HCT116 (cell line): ENCODE measurements at regions not wholly inside any gene's neighbourhood (a gene's known extent, or its start where the extent isn't known, plus 50 kb on each side); places are given as distances from the start of the nearest gene placed in this dataset.

Source experiments
- ATAC-seq: fragments of 200-7000 bp; cut with Tn5 transposase; 2 replicates; pipeline ENCODE4 v1.9.1; 2020; ENCODE audit warnings: mild to moderate bottlenecking, moderate library complexity
- BruUV-seq: library from RNA; stranded (reverse); fragments of 400-500 nt; replicated peaks from 2 replicates; lab custom pipeline; 2021; lab: Mats Ljungman, UMichigan
- CTCF ChIA-PET: fragments of 300-600 bp; sonication (Branson Sonifier 250); formaldehyde crosslinking; loops from one replicate; lab custom pipeline; 2021; ENCODE audit warnings: antibody characterized with exemption; lab: Charles Lee
- POLR2A ChIA-PET: fragments of 300-600, 350-600 bp; sonication (Branson Sonifier 250); formaldehyde crosslinking; loops from one replicate; lab custom pipeline; 2021; ENCODE audit warnings: antibody characterized with exemption; lab: Charles Lee
- RAD21 ChIA-PET, 2 experiments: fragments of 300-600 bp; sonication (Branson Sonifier 250); formaldehyde crosslinking; loops; one replicate each; lab custom pipeline; 2023; ENCODE audit warnings: low total read pairs in 2 of 2; ENCODE audit not compliant: uncharacterized antibody in 2 of 2, unreplicated experiment in 2 of 2, low non-redundant PET in 1 of 2; lab: Charles Lee
- DNase-seq: peaks from one replicate; pipeline ENCODE4 v3.0.0-alpha.2; 2010; ENCODE audit warnings: low read depth, low spot score
- H2AFZ ChIP-seq: fragments of 200-600 bp; shearing (Covaris generic), sonication (generic); 2 replicates; pipeline ENCODE4 v1.6.1; 2017; ENCODE audit warnings: low read depth, mixed run types, mixed read lengths, antibody characterized with exemption, low read length; ENCODE audit not compliant: poor library complexity, severe bottlenecking
- H3K27ac ChIP-seq: 2 replicates; pipeline ENCODE4 v1.5.1; 2012; ENCODE audit warnings: low read depth, low read length
- H3K27me3 ChIP-seq: fragments of 200-600 bp; sonication (generic); 2 replicates; pipeline ENCODE4 v1.6.1; 2016; ENCODE audit warnings: mixed run types, low read length, mixed read lengths; ENCODE audit not compliant: insufficient read depth
- H3K36me3 ChIP-seq, 2 experiments: fragments of 200-500 bp in 1 of 2; fragments of 200-600 bp in 1 of 2; sonication (Bioruptor generic) in 1 of 2; sonication (generic) in 1 of 2; 2 replicates each; pipeline versions ENCODE4 v1.5.1 to v1.6.1; 2014 to 2016; ENCODE audit warnings: low read length in 2 of 2, inconsistent platforms in 1 of 2, mixed read lengths in 1 of 2, mixed run types in 1 of 2; ENCODE audit not compliant: insufficient read depth in 2 of 2, control insufficient read depth in 1 of 2
- H3K4me1 ChIP-seq, 2 experiments: fragments of 200-600 bp in 1 of 2; sonication (generic) in 1 of 2; 2 replicates each; pipeline versions ENCODE4 v1.5.1 to v1.6.1; 2012 to 2017; ENCODE audit warnings: low read length in 2 of 2, inconsistent platforms in 1 of 2, mild to moderate bottlenecking in 1 of 2, mixed read lengths in 1 of 2, mixed run types in 1 of 2, moderate library complexity in 1 of 2; ENCODE audit not compliant: insufficient read depth in 2 of 2, control insufficient read depth in 1 of 2
- H3K4me2 ChIP-seq: fragments of 200-600 bp; sonication (generic); 2 replicates; pipeline ENCODE4 v1.6.1; 2017; ENCODE audit warnings: mixed run types, low read length, mixed read lengths
- H3K4me3 ChIP-seq, 2 experiments: fragments of 200-600 bp in 1 of 2; sonication (generic) in 1 of 2; replicated peaks in 1 of 2; 2 replicates each; pipeline ENCODE4 v1.5.1; 2011 to 2016; ENCODE audit warnings: low read length in 2 of 2, control low read depth in 1 of 2, low read depth in 1 of 2, mild to moderate bottlenecking in 1 of 2, mixed read lengths in 1 of 2, mixed run types in 1 of 2
- H3K79me2 ChIP-seq: fragments of 200-600 bp; sonication (generic); 2 replicates; pipeline ENCODE4 v1.6.1; 2017; ENCODE audit warnings: mild to moderate bottlenecking, mixed run types, low read length, moderate library complexity, mixed read lengths; ENCODE audit not compliant: insufficient read depth
- H3K9ac ChIP-seq: fragments of 200-600 bp; sonication (generic); 2 replicates; pipeline ENCODE4 v1.6.1; 2016; ENCODE audit warnings: low read length, mixed read lengths
- H3K9me2 ChIP-seq: fragments of 200-600 bp; sonication (generic), shearing (Covaris generic); 2 replicates; pipeline ENCODE4 v1.6.1; 2017; ENCODE audit warnings: mixed run types, mild to moderate bottlenecking, moderate library complexity; ENCODE audit not compliant: insufficient read depth
- H3K9me3 ChIP-seq, 2 experiments: fragments of 200-500 bp in 1 of 2; fragments of 200-600 bp in 1 of 2; sonication (Bioruptor generic) in 1 of 2; sonication (generic) in 1 of 2; 2 replicates each; pipeline ENCODE4 v1.6.1; 2014 to 2017; ENCODE audit warnings: low read length in 2 of 2, mixed read lengths in 2 of 2, inconsistent platforms in 1 of 2, low read depth in 1 of 2, mild to moderate bottlenecking in 1 of 2, mixed run types in 1 of 2, moderate library complexity in 1 of 2; ENCODE audit not compliant: control insufficient read depth in 1 of 2, insufficient read depth in 1 of 2
- H4K20me1 ChIP-seq: fragments of 200-600 bp; sonication (generic), shearing (Covaris generic); 2 replicates; pipeline ENCODE4 v1.6.1; 2017; ENCODE audit warnings: mixed run types, mild to moderate bottlenecking, moderate library complexity; ENCODE audit not compliant: insufficient read depth
- CBX3 ChIP-seq: IDR thresholded peaks from 2 replicates; pipeline ENCODE4 v1.6.1; 2012; ENCODE audit warnings: low read depth
- CEBPB ChIP-seq: IDR thresholded peaks from 2 replicates; pipeline ENCODE4 v1.6.1; 2012; ENCODE audit warnings: low read depth
- CTCF ChIP-seq, 3 experiments: fragments of 200-600 bp in 1 of 3; sonication (generic) in 1 of 3; IDR thresholded peaks in 2 of 3; conservative IDR thresholded peaks in 1 of 3; 2 replicates each; pipeline ENCODE4 v1.5.1; 2012 to 2017; ENCODE audit warnings: low read depth in 2 of 3, low read length in 2 of 3, antibody characterized with exemption in 1 of 3, borderline replicate concordance in 1 of 3, control low read depth in 1 of 3, mild to moderate bottlenecking in 1 of 3, mixed read lengths in 1 of 3, mixed run types in 1 of 3, moderate library complexity in 1 of 3; ENCODE audit not compliant: insufficient read depth in 1 of 3
- EGR1 ChIP-seq: IDR thresholded peaks from 2 replicates; pipeline ENCODE4 v1.6.1; 2012; ENCODE audit warnings: low read depth
- ELF1 ChIP-seq: IDR thresholded peaks from 2 replicates; pipeline ENCODE4 v1.6.1; 2012; ENCODE audit warnings: low read depth, borderline replicate concordance
- EZH2phosphoT487 ChIP-seq: fragments of 200-600 bp; IDR thresholded peaks from 2 replicates; pipeline ENCODE4 v1.6.1; 2018; ENCODE audit warnings: antibody characterized with exemption, borderline replicate concordance
- FOSL1 ChIP-seq: IDR thresholded peaks from 2 replicates; pipeline ENCODE4 v1.6.1; 2012; ENCODE audit warnings: low read depth
- POLR2AphosphoS5 ChIP-seq: IDR thresholded peaks from 2 replicates; pipeline ENCODE4 v1.6.1; 2011; ENCODE audit warnings: mild to moderate bottlenecking, low read depth, low read length, moderate library complexity
- RAD21 ChIP-seq: IDR thresholded peaks from 2 replicates; pipeline ENCODE4 v1.6.1; 2012; ENCODE audit warnings: low read depth, mild to moderate bottlenecking
- SP1 ChIP-seq: IDR thresholded peaks from 2 replicates; pipeline ENCODE4 v1.6.1; 2012; ENCODE audit warnings: low read depth
- SRF ChIP-seq: IDR thresholded peaks from 2 replicates; pipeline ENCODE4 v1.6.1; 2012; ENCODE audit warnings: low read depth
- TCF7L2 ChIP-seq: IDR thresholded peaks from 2 replicates; pipeline ENCODE4 v1.7.0; 2011; ENCODE audit warnings: borderline replicate concordance, inconsistent platforms; ENCODE audit not compliant: insufficient read depth, insufficient read length; ENCODE audit errors: extremely low read depth
- YY1 ChIP-seq: IDR thresholded peaks from 2 replicates; pipeline ENCODE4 v1.6.1; 2011; ENCODE audit warnings: low read length, low read depth, moderate library complexity, mild to moderate bottlenecking; ENCODE audit not compliant: insufficient replicate concordance; ENCODE audit errors: extremely low read depth
- ZFX ChIP-seq: fragments of 450-650 bp; IDR thresholded peaks from 2 replicates; pipeline ENCODE4 v1.6.1; 2017
- ZNF274 ChIP-seq: fragments of 200-500 bp; sonication (Bioruptor generic); IDR thresholded peaks from 2 replicates; pipeline ENCODE4 v1.6.1; 2014; ENCODE audit warnings: mild to moderate bottlenecking, low read depth, low read length, inconsistent platforms
- intact Hi-C: fragments of 100-400 bp; cut with micrococcal nuclease; formaldehyde crosslinking; loops from 2 replicates; pipeline ENCODE4 v1.10.0; 2022
- TF ChIP-seq, protein P1 (sequence below): IDR thresholded peaks from 2 replicates; pipeline ENCODE4 v1.6.1; 2012; ENCODE audit warnings: low read depth
- TF ChIP-seq, protein P2 (sequence below): IDR thresholded peaks from 2 replicates; pipeline ENCODE4 v1.6.1; 2012
- TF ChIP-seq, protein P3 (sequence below): IDR thresholded peaks from 2 replicates; pipeline ENCODE4 v1.6.1; 2012
- TF ChIP-seq, protein P4 (sequence below): IDR thresholded peaks from 2 replicates; pipeline ENCODE4 v1.6.1; 2011; ENCODE audit warnings: mild to moderate bottlenecking, low read length, moderate library complexity; ENCODE audit not compliant: insufficient replicate concordance; ENCODE audit errors: extremely low read depth

DNA sequence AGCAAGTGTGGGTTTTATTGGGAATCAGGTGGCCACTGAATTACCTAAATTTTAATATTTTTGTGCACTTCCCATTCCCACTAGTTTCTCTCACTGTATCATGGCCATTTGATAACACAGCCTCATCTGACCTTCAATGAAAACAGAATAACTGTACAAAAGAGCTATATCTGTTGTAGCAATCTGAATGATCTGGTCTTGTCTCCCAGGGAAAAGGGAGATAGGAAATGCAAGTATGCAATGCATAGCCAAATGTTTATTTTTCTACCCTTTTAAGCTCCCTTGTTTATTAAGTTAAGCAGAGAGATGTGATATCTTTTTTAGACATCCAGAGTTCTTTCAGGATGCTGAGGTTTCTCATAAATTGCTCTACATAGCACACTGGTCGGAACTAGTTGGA is 288.3 kb upstream of the CLINT1 start:
- POLR2A ChIA-PET = no interaction called here
- DNase-seq = no peak
- no TSS peak for BruUV-seq
- H3K27ac ChIP-seq = no peak overlapping the region
- intact Hi-C loops = no loop called here
- no peak overlapping the region for H3K9ac ChIP-seq
- no peak for ATAC-seq
- H3K4me3 ChIP-seq = no peak overlapping the region
- no peak for TF ChIP-seq FOSL1
- TF ChIP-seq ZNF274 = no peak
- TF ChIP-seq EZH2phosphoT487 = no peak
- no peak for TF ChIP-seq RAD21
- no peak for TF ChIP-seq CEBPB
- no peak for TF ChIP-seq EGR1
- no peak for TF ChIP-seq POLR2AphosphoS5
- TF ChIP-seq, protein P1, sequence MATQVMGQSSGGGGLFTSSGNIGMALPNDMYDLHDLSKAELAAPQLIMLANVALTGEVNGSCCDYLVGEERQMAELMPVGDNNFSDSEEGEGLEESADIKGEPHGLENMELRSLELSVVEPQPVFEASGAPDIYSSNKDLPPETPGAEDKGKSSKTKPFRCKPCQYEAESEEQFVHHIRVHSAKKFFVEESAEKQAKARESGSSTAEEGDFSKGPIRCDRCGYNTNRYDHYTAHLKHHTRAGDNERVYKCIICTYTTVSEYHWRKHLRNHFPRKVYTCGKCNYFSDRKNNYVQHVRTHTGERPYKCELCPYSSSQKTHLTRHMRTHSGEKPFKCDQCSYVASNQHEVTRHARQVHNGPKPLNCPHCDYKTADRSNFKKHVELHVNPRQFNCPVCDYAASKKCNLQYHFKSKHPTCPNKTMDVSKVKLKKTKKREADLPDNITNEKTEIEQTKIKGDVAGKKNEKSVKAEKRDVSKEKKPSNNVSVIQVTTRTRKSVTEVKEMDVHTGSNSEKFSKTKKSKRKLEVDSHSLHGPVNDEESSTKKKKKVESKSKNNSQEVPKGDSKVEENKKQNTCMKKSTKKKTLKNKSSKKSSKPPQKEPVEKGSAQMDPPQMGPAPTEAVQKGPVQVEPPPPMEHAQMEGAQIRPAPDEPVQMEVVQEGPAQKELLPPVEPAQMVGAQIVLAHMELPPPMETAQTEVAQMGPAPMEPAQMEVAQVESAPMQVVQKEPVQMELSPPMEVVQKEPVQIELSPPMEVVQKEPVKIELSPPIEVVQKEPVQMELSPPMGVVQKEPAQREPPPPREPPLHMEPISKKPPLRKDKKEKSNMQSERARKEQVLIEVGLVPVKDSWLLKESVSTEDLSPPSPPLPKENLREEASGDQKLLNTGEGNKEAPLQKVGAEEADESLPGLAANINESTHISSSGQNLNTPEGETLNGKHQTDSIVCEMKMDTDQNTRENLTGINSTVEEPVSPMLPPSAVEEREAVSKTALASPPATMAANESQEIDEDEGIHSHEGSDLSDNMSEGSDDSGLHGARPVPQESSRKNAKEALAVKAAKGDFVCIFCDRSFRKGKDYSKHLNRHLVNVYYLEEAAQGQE = no peak
- TF ChIP-seq, protein P2, sequence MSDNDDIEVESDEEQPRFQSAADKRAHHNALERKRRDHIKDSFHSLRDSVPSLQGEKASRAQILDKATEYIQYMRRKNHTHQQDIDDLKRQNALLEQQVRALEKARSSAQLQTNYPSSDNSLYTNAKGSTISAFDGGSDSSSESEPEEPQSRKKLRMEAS = no peak
- no peak for TF ChIP-seq YY1
- TF ChIP-seq TCF7L2 = no peak
- TF ChIP-seq, protein P3, sequence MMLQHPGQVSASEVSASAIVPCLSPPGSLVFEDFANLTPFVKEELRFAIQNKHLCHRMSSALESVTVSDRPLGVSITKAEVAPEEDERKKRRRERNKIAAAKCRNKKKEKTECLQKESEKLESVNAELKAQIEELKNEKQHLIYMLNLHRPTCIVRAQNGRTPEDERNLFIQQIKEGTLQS = no peak
- TF ChIP-seq CTCF (IDR thresholded peaks at IDR 0.05 in 2 of 3, conservative IDR thresholded peaks at IDR 0.05 in 1 of 3; ENCODE audit: borderline replicate concordance in 1 of 3, insufficient read depth in 1 of 3, low read depth in 2 of 3, low read length in 2 of 3) = no peak
- no peak for TF ChIP-seq SRF
- no peak for TF ChIP-seq ELF1
- TF ChIP-seq ZFX = no peak
- TF ChIP-seq, protein P4, sequence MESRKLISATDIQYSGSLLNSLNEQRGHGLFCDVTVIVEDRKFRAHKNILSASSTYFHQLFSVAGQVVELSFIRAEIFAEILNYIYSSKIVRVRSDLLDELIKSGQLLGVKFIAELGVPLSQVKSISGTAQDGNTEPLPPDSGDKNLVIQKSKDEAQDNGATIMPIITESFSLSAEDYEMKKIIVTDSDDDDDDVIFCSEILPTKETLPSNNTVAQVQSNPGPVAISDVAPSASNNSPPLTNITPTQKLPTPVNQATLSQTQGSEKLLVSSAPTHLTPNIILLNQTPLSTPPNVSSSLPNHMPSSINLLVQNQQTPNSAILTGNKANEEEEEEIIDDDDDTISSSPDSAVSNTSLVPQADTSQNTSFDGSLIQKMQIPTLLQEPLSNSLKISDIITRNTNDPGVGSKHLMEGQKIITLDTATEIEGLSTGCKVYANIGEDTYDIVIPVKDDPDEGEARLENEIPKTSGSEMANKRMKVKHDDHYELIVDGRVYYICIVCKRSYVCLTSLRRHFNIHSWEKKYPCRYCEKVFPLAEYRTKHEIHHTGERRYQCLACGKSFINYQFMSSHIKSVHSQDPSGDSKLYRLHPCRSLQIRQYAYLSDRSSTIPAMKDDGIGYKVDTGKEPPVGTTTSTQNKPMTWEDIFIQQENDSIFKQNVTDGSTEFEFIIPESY = no peak
- TF ChIP-seq SP1 = no peak
- no peak for TF ChIP-seq CBX3
- TF ChIP-seq, all 23 proteins: peak for 0
- Histone ChIP-seq H3K36me3 (no peaks in the 10 kb centered on the region), H3K27me3 (peaks cover 53% of the 10 kb centered on the region), H3K9me3 (no peaks in the 10 kb centered on the region), H2AFZ (no peak overlapping the region), H3K79me2 (no peaks in the 10 kb centered on the region), H3K4me2 (no peak overlapping the region), H4K20me1 (no peaks in the 10 kb centered on the region), H3K4me1 (no peaks in the 10 kb centered on the region), H3K9me2 (no peaks in the 10 kb centered on the region)
- ChIA-PET RAD21 (no interaction called here), CTCF (no interaction called here)
